COLO668 (cell line): ENCODE measurements at regions not wholly inside any gene's neighbourhood (a gene's known extent, or its start where the extent isn't known, plus 50 kb on each side); places are given as distances from the start of the nearest gene placed in this dataset.

Experiments
- DNase-seq: peaks from one replicate; lab custom pipeline; 2025; ENCODE audit not compliant: unreplicated experiment; lab: John Stamatoyannopoulos, UW

DNA sequence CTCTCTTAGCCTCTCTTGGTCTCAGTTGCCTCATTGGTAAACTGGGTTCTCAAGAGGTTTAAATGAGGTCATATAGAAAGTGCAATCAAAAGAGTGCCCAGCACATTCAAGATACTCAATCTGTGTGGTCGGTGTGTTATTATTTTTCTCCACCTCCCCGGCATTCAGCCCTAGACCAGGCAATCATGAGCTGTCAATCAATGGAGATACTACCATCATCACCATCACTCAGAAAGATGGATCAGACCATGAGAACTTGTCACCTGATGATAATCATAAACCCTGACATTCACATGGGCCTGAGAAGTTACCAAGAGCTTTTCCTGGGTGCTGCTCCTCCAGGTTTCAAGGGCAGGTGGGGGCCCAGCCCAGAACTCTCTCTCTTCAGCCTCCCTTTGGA is 166.1 kb downstream of the MN1 start:
- no peak for DNase-seq

DNA sequence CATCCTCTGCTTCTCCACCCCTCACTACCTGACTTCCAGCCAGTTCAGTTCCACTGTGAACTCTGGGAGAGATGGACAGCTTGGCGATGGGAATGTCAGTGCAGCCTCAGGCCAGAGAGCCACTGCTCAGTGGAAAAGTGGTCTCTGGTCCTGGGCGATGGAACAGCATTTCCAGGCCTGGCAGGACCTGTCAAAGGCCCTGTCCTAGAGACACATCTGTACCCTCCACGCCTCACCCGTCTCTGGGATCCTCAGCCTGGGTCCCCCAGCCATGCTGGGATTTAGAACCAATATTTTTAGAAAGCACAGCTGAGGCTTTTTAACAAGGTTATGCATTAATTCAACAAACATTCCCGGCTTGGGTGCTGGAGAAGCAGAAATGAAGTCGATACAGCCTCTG is 165.7 kb downstream of the MN1 start:
- DNase-seq: no peak

DNA sequence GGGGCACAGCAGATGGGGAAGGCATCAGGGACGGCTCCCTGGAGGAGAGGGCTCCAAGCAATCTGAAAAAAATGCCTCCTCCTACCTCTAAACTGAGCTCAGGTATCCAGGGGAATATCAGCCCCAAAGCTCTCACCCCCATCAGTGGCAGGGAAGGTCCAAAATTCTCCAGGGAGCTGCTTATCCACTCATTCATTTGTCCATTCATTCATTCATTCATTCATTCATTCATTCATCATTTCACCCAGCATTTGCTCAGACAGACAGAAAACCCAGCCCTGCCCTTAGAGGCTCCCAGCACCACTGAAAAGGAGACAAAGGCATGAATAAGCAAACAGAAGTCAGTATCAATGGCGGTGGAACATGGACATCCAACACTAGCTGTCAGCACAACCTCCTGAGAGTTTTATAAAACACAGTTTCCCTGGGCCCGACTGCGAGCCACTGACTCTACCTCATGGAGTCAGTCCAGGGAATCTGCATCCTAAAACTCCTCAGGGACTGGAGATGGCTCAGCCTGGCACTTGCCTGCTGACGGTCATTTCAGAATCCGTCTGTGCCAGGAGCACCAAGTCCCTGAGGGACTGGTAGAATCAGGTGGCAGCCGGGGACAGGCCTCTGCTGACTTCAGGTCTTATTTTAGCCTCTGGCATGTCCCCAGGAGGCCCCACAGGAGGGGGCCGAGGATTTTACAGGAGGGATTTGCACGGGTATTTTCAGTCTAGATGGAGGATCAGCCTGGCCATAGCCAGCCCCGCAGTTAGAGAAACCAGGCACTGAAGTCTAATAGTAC is 164.6 kb downstream of the MN1 start:
- no peak for DNase-seq

DNA sequence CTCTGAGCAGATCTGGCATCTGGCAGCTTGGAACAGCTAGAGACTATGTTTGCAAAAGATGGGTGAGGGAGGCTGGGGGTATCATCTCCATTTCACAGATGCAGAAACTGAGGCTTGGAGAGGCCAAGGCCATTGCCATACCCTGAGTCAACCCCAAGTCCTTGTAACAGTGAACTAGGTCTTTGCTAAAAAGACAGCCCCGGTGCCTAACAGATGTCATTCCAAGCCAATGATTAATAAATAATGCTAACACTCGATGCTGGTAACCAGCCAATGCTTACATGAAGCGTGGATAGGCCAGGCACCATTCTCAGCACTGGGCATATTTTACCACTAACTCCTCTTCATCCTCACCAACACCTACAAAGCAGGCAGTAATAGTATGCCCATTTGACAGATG is 164.0 kb downstream of the MN1 start:
- no peak for DNase-seq

DNA sequence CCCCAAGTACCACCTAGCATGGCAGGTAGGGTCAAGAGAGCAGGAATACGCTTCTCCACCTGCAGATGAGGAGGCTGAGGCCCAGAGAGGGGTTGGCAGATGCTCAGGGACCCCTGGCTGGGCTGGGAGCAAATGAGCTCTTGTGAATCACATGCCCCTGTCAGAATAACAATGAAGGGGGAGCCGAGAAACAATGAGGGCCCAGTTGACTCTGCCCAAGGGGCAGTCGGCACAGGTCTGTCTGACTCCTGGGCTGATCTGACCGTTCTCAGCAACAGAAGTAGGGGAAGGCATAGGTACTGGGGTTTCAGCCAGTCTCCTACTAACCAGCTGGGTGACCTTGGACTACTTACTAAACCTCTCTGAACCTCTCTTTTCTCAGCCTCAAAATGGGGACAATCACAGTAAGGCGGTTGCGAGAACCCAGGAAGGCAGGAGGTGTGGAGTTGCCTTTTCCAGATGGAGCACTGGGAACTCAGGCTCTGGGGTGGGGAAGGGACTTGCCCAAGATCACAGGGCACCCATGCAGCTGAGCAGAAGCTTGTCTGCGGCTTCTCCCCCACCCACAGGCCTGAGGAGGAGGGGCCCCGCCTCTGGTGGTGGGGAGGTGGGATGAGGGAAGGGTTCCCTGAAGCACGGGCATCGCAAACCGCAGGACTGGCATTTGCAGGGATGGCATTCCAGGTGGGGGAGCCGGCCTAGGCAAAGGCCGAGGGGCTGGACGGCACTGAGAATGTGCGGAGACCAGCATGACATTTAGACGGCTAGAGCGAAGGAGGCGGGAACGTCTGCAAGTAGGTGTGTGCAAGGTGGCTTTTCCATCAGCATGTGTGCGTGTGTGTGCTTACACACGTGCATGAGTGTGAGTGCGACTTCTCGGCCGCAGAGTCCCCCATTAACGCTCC is 163.0 kb downstream of the MN1 start:
- no peak for DNase-seq

DNA sequence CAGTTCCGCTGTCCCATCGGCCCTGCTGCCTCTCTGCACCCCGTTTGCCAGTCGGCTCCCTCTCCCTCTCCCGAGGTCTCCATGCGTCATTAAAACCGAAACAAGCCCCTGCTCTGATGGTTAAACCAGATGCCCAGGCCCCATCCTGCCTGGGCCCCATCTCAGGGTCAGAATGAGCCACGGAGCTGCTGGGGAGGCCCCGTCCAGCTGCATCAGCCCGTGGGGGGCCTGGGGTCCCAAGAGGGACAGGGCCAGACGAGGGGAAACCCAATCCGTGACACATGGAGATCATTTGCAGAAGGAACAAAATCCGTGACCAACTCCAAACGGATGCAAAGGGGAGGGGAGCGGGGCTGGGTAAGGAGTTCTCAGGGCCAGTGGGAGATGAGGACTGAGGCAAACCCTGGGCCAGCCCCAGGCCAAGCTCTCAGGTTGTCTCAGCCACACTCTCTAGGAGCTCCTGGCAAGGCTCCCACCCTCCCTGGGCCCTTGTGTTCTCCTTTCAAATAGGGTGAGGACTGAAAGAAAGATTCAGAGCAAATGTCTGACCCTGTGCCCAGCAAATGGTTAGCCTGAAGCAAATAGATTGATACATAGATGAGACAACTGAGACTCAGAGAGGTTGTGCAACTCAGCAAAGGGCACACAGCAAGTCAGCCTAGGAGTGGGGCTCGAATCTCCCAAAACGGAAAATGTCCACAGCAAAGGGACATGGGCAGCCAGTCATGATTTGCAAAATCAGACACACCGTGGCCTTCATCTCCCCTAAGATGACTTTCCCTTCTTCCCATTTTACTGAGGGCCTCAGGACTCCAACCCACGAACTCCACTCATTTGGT is 162.1 kb downstream of the MN1 start:
- no peak for DNase-seq

DNA sequence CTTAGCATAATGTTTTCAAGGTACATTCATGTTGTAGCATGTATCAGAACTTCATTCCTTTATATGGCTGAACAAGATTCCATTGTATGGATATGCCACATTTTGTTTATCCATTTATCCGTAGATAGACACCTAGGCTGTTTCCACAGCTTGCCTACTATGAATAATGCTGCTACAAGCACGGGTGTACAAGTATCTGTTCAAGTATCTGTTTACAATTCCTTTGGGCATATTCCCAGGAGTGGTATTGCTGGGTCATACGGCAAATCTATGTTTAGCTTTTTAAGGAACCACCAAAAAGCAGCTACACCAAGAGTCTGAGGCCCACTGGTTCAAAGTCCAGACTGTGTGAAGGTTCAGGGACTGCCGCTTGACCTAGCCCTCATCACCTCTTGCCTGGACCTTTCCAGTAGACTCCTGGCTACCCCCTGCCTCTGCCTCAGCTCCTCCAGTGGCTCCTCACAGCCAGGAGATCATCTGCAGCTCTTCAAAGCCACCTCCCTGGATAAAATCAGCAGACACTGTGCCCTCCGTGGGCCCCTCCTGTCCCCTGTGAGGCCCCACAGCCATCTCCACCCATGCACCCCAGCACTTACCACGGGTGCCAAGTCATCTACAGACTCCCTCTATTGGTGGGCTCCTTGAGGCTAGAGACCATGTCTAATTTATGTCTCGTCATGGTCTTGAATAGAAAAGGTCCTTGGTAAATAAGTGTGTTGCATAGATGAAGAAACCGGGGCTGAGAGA is 160.3 kb downstream of the MN1 start:
- DNase-seq: no peak

DNA sequence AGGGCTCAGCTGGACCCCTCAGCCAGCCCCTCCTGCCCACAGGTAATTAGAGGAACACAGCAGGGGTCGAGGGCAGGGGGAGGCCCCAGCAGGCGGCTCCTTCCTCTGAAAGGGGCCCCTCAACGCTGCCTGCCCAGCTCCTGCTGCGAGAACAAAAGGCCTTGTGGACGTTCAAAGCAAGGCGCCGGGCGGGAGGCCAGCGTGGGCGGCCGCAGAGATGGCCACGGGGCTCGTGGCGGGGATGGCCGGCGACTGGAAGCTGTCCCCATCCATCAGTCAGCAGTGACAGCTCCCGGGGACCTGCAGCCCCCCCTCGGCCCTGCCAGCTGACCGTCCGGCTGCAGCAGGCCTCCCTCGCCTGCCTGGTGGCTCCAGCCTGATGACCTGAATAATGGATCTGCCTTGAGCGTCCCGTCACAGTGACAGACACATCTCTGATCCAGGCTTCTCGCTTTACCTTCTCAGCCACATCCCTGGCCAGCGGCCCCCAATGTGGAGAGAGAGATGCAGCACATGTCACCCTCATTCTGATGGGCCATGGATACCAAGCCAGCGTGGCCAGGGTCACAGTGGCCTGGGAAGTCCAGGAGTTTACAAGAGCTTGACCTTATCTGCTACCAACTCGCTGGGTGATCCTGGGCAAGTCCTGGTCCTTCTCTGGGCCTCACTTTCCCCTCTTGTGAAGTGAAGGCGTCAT is 159.3 kb downstream of the MN1 start:
- no peak for DNase-seq

DNA sequence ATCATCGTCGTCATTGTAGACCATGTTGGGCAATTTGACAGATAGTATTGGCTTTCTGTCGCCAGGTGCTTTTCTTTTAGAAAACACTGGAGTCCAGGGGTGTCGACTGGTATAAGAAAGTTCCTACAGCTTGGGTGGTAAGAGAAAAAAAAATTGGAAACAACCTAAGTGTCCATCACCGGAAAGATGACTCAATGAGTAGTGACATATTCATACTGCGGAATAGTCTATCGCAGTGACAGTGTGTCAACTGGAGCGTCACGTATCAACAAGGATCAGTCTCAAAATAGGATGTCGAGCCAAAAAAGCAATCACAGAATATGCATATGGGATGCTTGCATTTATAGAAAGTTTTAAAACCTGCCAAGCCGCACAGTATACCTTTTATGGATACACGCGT is 157.6 kb downstream of the MN1 start:
- DNase-seq: no peak

DNA sequence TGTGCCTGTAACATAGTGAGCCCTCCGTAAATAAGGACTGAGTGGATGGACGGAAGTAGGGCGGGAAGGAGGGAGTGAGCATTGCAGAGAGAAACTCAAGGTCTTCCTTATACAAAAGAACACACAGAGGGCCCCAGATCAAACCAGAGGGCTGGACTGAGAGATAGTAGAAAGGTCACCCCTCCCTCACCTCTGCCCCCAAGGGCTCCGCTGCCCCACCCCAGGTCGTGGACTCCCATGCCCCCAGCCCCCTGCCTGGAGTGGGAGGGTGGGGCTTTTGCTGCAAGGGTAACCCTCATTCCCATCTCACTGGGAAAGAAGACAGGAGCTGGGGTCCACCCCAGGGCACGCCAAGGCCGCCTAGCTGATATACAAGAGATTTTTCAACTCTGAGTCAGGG is 157.0 kb downstream of the MN1 start:
- DNase-seq: no peak

DNA sequence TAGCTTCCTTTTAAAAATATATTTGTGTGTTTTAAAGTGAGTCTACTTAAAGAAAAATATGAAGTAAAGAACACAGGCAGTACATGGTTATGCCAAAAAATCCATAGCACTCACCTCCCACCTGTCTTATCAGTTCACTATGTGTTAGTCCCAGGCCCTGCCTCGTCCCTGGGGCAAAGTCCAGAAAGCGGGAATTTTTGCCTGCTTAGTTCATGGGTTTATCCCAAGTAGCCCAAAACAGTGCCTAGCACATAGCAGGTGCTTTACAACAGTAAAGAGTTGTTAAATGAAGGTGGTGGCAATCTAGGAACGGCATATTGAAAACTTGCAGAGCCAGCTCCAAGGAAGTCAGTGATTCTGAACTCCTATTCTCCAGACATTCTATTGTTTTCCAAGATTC is 154.0 kb downstream of the MN1 start:
- no peak for DNase-seq

DNA sequence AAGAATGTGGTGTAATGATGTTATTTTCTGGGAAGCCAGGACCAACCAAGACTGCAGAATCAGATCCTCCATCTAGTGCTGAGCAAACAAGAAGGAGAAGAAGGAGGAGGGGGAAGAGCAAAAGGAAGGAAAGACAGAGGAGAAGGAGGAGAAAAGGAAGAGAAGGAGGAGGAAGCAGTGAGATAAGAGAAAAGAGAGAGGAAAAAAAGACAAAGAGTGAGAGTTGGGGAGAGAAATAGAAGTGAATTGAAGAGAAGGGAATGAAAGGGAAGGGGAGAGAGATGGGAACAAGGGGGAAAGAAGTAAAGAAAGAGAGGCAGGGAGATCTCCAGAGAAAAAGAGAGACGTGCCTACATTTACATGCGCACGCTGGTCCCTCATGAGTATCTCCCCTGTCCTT is 153.5 kb downstream of the MN1 start:
- no peak for DNase-seq

DNA sequence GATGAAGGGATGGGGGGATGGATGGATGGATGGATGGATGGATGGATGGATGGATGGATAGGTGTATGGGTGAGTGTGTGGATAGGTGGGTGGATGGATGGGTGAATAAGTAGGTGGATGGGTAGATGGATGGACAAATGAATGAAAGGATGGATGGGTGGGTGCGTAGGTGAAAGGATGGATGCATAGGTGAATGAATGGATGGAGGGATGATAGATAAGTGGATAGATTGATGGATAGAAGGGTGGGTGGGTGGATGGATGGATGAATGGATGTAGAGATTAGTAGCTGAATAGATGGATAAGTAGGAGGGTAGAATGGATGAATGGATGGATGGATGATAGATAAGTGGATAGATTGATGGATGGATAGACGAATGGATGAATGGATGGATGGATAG is 152.7 kb downstream of the MN1 start:
- no peak for DNase-seq

DNA sequence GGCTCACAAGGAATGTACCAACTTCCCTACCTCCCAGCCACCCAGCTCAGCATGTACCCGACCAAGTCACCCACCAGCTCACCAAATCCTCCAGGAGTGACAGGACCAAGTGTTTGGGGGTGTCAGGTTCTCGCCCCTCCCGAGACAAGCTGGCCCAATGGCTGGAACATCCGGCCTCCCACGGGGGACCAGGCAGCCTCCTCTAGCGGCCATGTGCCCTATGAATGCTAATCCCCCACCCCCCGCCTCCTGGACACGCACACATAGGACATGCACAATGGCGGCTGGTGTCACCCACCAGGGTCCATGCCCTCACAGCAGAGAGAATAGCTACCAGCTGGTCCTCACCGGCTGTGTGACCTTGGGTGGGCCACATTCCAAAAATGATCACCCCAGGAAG is 151.0 kb downstream of the MN1 start:
- DNase-seq: no peak

DNA sequence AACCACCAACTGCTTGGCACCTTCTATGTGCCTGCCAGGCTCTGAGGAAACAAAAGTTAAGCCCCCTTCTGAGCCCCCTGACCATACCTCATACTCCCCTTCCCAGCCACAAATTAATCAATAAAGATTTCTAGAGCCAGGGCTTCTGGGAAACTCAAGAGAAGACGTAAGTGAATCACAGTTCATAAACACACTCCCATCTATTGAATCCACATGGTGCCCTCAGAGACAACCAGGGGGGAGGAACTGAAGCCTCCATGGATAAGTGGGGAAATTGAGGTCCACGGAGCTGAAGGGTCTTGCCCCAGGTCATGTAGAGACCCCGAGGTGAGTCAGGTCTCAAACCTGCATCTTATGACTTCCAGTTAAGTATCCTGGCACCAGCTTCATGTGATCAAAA is 150.6 kb downstream of the MN1 start:
- no peak for DNase-seq

DNA sequence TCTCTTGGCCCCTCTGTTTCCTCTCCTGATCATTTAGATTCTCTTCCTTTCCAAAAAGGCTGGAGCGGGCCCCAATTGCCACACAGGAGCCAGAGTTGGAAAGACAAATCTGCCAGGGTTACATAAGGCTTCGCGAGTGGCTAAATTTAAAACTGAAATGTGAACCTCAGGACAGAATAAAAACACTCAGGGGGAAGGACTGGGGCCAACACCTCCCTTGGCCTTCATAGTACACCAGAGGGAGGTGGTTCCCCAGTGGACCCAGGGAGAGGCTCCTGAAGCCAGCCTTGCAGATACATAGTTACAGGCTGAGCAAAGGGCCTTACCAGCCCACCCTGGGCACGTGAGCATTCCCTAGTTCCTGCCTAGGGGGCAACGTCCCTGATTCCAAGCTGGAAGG is 150.1 kb downstream of the MN1 start:
- DNase-seq: no peak

DNA sequence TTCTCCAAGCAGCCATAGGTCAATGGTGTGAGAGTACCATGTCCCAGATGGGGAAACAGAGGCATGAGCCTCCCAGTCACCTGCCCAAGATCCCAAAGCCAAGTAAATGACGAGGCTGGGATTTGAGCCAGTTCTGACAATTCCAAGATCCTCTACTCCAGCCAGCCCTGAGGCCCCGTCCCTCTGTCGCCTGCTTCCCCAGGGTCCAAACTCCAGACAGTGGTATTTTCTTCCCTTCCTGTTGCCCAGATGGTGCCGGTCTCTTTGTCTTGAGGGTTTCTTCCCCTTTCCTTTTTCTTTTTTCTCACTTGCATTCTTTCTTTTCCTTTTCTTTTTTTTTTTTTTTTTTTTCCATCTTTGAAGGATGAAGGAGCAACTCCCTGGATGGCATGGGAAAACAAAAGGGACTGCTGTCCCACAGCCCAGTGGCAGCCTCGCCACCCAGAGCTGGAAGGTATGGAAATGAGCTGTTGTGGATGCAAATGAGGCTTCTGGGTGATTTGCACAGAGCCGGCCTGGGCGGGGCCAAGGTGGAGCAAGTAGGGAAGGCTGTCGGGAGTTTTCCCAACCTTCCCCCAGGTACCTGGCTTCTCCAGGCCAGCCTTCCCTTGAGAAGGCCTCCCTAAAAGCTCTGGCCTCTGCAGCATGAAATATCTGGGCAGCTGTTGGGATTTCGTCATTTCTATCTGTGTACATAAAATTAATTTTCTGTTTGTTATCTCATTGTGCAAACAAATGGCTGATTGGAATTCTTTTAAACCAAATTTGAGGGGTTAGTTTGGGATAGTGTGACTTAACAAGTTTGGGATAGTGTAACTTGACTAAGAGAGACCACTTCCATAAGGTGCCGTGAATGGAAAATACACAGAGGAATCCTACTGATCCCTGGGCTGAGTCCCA is 146.8 kb downstream of the MN1 start:
- no peak for DNase-seq

DNA sequence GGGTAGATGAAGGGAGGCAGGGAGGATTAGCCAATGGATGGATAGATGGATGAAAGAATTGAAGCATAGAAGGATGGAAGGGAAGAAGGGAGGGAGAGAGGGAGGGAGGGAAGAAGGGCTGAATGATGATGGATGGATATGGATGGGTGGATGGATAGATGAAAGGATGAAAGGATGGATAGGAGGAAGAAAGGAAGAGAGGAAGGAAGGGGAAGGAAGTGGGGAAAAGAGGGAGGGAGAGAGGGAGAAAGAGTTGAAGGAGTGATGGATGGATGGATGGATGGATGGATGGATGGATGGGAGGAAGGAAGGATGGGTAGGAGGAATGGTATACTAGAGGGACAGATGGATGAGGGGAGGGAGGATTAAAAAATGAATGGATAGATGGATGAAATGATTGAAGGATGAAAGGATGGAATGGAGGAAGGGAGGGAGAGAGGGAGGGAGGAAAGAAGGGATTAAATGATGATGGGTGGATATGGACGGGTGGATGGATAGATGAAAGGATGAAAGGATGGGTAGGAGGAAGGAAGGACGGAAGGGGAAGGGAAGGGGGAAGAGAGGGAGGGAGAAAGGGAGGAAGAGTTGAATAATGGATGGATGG is 145.9 kb downstream of the MN1 start:
- DNase-seq: no peak

DNA sequence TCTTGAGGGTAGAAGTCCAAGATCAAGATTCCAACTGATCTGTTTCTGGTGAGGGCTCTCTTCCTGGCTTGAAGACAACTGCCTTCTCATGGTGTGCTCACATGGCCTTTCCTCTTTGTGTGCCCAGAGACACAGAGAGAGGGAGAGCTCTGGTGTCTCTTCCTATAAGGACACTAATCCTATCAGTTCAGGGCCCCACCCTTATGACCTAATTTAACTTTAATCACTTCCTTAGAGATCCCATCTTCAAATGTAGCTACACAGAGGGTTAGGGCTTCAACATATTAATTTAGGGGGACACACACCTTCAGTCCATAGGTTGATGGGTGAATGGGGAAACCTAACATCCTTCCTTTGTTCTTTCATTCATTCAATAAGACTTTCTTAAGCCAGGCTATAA is 144.6 kb downstream of the MN1 start:
- no peak for DNase-seq
